Endothelial cell of umbilical vein (primary cell): ENCODE measurements at regions not wholly inside any gene's neighbourhood (a gene's known extent, or its start where the extent isn't known, plus 50 kb on each side); places are given as distances from the start of the nearest gene placed in this dataset.

Experiments used
- EZH2 ChIP-seq: IDR thresholded peaks from 2 replicates; pipeline ENCODE4 v1.6.1; 2012; ENCODE audit warnings: borderline replicate concordance, low read depth, mild to moderate bottlenecking, moderate library complexity, low read length, inconsistent platforms; ENCODE audit not compliant: severe bottlenecking
- FOS ChIP-seq: IDR thresholded peaks from 2 replicates; pipeline ENCODE4 v1.6.1; 2011; ENCODE audit warnings: mild to moderate bottlenecking, low read length, moderate library complexity, borderline replicate concordance; ENCODE audit not compliant: insufficient read depth
- GATA2 ChIP-seq: IDR thresholded peaks from 2 replicates; pipeline ENCODE4 v1.7.0; 2011; ENCODE audit warnings: low read depth, mild to moderate bottlenecking, moderate library complexity, mixed read lengths, low read length; ENCODE audit not compliant: insufficient read length, insufficient read depth
- JUN ChIP-seq: IDR thresholded peaks from 2 replicates; pipeline ENCODE4 v1.6.1; 2011; ENCODE audit warnings: borderline replicate concordance, low read depth; ENCODE audit not compliant: insufficient read length, insufficient read depth
- MAX ChIP-seq: IDR thresholded peaks from 2 replicates; pipeline ENCODE4 v1.6.1; 2011; ENCODE audit not compliant: insufficient read depth, insufficient read length
- MYC ChIP-seq: IDR thresholded peaks from one replicate; pipeline ENCODE4 v1.6.1; 2011; ENCODE audit warnings: mild to moderate bottlenecking, low read depth, low read length
- POLR2A ChIP-seq: IDR thresholded peaks from 2 replicates; pipeline ENCODE4 v1.6.1; 2012; ENCODE audit warnings: low read depth, mild to moderate bottlenecking, control low read depth, low read length
- POLR2AphosphoS5 ChIP-seq: IDR thresholded peaks from 2 replicates; pipeline ENCODE4 v1.6.1; 2012; ENCODE audit warnings: low read depth, mild to moderate bottlenecking, control low read depth, low read length, moderate library complexity; ENCODE audit not compliant: insufficient read depth
- TF ChIP-seq, protein P1 (sequence below), 2 donors: IDR thresholded peaks; 1 replicate in 1 of 2; 2 replicates in 1 of 2; pipeline ENCODE4 v1.5.1; 2011; ENCODE audit warnings: low read length in 2 of 2, mild to moderate bottlenecking in 2 of 2, moderate library complexity in 2 of 2, control low read depth in 1 of 2, inconsistent platforms in 1 of 2, low read depth in 1 of 2; ENCODE audit not compliant: insufficient read depth in 1 of 2; ENCODE audit errors: extremely low read depth in 1 of 2

DNA sequence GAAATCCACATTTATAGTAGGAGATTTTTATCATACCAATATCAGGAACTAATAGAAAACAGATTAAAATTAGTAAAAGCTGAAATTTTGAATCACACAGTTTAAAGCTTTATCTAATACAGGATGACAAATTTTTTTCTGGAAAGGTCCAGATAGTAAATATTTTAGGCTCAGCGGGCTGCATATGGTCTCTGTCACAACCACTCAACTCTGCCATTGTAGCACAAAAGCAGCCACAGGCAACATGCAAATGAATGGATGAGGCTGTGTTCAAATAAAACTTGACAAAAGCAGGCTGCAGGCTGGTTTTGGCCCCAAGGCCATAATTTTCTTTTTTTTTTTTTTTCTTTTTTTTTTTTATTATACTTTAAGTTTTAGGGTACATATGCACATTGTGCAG is 108.2 kb upstream of the CCDC90B start:
- TF ChIP-seq, protein P1, sequence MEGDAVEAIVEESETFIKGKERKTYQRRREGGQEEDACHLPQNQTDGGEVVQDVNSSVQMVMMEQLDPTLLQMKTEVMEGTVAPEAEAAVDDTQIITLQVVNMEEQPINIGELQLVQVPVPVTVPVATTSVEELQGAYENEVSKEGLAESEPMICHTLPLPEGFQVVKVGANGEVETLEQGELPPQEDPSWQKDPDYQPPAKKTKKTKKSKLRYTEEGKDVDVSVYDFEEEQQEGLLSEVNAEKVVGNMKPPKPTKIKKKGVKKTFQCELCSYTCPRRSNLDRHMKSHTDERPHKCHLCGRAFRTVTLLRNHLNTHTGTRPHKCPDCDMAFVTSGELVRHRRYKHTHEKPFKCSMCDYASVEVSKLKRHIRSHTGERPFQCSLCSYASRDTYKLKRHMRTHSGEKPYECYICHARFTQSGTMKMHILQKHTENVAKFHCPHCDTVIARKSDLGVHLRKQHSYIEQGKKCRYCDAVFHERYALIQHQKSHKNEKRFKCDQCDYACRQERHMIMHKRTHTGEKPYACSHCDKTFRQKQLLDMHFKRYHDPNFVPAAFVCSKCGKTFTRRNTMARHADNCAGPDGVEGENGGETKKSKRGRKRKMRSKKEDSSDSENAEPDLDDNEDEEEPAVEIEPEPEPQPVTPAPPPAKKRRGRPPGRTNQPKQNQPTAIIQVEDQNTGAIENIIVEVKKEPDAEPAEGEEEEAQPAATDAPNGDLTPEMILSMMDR (IDR thresholded peaks at IDR 0.05; ENCODE audit: extremely low read depth in 1 of 2, insufficient read depth in 1 of 2, low read depth in 1 of 2, low read length in 2 of 2) = no peak
- TF ChIP-seq POLR2AphosphoS5 = no peak
- no peak for TF ChIP-seq EZH2
- TF ChIP-seq MAX = no peak
- TF ChIP-seq POLR2A = no peak
- TF ChIP-seq JUN = no peak
- TF ChIP-seq MYC = no peak
- TF ChIP-seq FOS = no peak
- no peak for TF ChIP-seq GATA2
